ENCODE measurements at regions not wholly inside any gene's neighbourhood (a gene's known extent, or its start where the extent isn't known, plus 50 kb on each side); places are given as distances from the start of the nearest gene placed in this dataset.

DNA sequence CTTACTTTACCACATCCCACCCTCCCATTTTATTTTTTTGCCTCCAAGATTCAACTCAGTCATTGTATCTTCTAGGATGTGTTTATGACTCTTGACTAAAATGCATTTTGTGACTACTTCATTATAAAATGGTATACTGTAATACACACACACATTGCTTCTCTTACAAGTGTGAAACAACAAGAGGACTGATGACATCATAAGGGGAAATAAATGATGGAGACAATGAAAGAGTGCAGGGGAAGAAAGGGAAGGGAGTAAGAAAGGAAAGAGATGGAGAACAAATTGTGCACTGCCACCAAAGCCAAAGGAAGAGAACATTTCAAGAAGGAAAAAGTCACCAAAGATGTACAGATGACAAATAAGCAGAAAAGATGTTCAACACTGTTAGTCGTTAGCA is 102.6 kb downstream of the CD164 start:
- TF ChIP-seq, protein P1, sequence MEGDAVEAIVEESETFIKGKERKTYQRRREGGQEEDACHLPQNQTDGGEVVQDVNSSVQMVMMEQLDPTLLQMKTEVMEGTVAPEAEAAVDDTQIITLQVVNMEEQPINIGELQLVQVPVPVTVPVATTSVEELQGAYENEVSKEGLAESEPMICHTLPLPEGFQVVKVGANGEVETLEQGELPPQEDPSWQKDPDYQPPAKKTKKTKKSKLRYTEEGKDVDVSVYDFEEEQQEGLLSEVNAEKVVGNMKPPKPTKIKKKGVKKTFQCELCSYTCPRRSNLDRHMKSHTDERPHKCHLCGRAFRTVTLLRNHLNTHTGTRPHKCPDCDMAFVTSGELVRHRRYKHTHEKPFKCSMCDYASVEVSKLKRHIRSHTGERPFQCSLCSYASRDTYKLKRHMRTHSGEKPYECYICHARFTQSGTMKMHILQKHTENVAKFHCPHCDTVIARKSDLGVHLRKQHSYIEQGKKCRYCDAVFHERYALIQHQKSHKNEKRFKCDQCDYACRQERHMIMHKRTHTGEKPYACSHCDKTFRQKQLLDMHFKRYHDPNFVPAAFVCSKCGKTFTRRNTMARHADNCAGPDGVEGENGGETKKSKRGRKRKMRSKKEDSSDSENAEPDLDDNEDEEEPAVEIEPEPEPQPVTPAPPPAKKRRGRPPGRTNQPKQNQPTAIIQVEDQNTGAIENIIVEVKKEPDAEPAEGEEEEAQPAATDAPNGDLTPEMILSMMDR (IDR thresholded peaks at IDR 0.05; ENCODE audit: poor library complexity, severe bottlenecking): no peak
- TF ChIP-seq RAD21 (conservative IDR thresholded peaks at IDR 0.05): no peak

Measured in neural cell (in vitro differentiated cells).